Ascending aorta (tissue), 2 donors: ENCODE measurements at regions not wholly inside any gene's neighbourhood (a gene's known extent, or its start where the extent isn't known, plus 50 kb on each side); places are given as distances from the start of the nearest gene placed in this dataset.

Experiments
- DNase-seq, 2 donors: peaks; one replicate each; pipeline ENCODE4 v3.0.0-alpha.2; 2019; ENCODE audit warnings: low spot score in 2 of 2
- H3K27ac ChIP-seq, 2 donors: fragments of 200-600 bp; sonication (generic); one replicate each; pipeline ENCODE4 v1.5.1; 2016 to 2017; ENCODE audit warnings: mild to moderate bottlenecking in 1 of 2
- H3K27me3 ChIP-seq: fragments of 200-600 bp; sonication (generic); one replicate; pipeline ENCODE4 v1.5.1; 2017
- H3K36me3 ChIP-seq, 2 donors: fragments of 200-600 bp; sonication (generic); one replicate each; pipeline ENCODE4 v1.5.1; 2016
- H3K4me1 ChIP-seq, 2 donors: fragments of 200-600 bp; sonication (generic); one replicate each; pipeline ENCODE4 v1.5.1; 2016 to 2017; ENCODE audit warnings: mild to moderate bottlenecking in 1 of 2
- H3K4me3 ChIP-seq, 2 donors: fragments of 200-600 bp; sonication (generic); one replicate each; pipeline ENCODE4 v1.5.1; 2016 to 2017; ENCODE audit warnings: mild to moderate bottlenecking in 1 of 2
- H3K9me3 ChIP-seq, 2 donors: fragments of 200-600 bp; sonication (generic); one replicate each; pipeline ENCODE4 v1.5.1; 2016
- CTCF ChIP-seq, 3 experiments: fragments of 200-600 bp in 2 of 3; fragments of 450-650 bp in 1 of 3; sonication (generic) in 2 of 3; IDR thresholded peaks; one replicate each; pipeline ENCODE4 v1.5.1; 2016 to 2019; ENCODE audit warnings: antibody characterized with exemption in 3 of 3, mild to moderate bottlenecking in 1 of 3, moderate library complexity in 1 of 3
- intact Hi-C: fragments of 100-400 bp; cut with DNase I; formaldehyde crosslinking; loops from one replicate; pipeline ENCODE4 v1.15.1; 2023

- H3K4me3 ChIP-seq, result no peak overlapping the region
- H3K27ac ChIP-seq, result no peak overlapping the region
- intact Hi-C loops, result no loop called here
- H3K36me3 ChIP-seq, result no peaks in the 10 kb centered on the region
- H3K27me3 ChIP-seq, result no peaks in the 10 kb centered on the region
- no peaks in the 10 kb centered on the region for H3K9me3 ChIP-seq
- no peak for TF ChIP-seq CTCF (IDR thresholded peaks at IDR 0.05)
- DNase-seq, result no peak
- no peaks in the 10 kb centered on the region for H3K4me1 ChIP-seq
Observed at GRCh38 chr5:167903659-167904058, 387.8 kb upstream of the WWC1 start.

- no peaks in the 10 kb centered on the region for H3K9me3 ChIP-seq
- no peaks in the 10 kb centered on the region for H3K36me3 ChIP-seq
- no peak overlapping the region for H3K4me3 ChIP-seq
- no peak overlapping the region for H3K27ac ChIP-seq
- no peaks in the 10 kb centered on the region for H3K27me3 ChIP-seq
- no peak for TF ChIP-seq CTCF (IDR thresholded peaks at IDR 0.05)
- intact Hi-C loops, result no loop called here
- DNase-seq, result no peak
- H3K4me1 ChIP-seq, result no peaks in the 10 kb centered on the region
Observed at GRCh38 chr5:167905919-167906853, 385.3 kb upstream of the WWC1 start.

GRCh38 chr5:167908606-167909005 is 382.8 kb upstream of the WWC1 start:
- H3K4me3 ChIP-seq, result no peak overlapping the region
- DNase-seq, result no peak

GRCh38 chr5:167912941-167913665 is 378.3 kb upstream of the WWC1 start:
- no peak overlapping the region for H3K27ac ChIP-seq
- H3K9me3 ChIP-seq, result no peaks in the 10 kb centered on the region
- intact Hi-C loops, result no loop called here
- no peak for TF ChIP-seq CTCF (IDR thresholded peaks at IDR 0.05)
- DNase-seq, result no peak
- no peaks in the 10 kb centered on the region for H3K4me1 ChIP-seq
- no peaks in the 10 kb centered on the region for H3K36me3 ChIP-seq
- H3K27me3 ChIP-seq, result no peaks in the 10 kb centered on the region
- no peak overlapping the region for H3K4me3 ChIP-seq

More at GRCh38 chr5:167908606-167909005, 382.8 kb upstream of the WWC1 start:
- intact Hi-C loops, result no loop called here
- no peaks in the 10 kb centered on the region for H3K36me3 ChIP-seq
- no peaks in the 10 kb centered on the region for H3K27me3 ChIP-seq
- H3K9me3 ChIP-seq, result no peaks in the 10 kb centered on the region
- H3K27ac ChIP-seq, result no peak overlapping the region
- no peaks in the 10 kb centered on the region for H3K4me1 ChIP-seq
- TF ChIP-seq CTCF (IDR thresholded peaks at IDR 0.05), result no peak

GRCh38 chr5:167915237-167915636 is 376.2 kb upstream of the WWC1 start:
- no peak for TF ChIP-seq CTCF (IDR thresholded peaks at IDR 0.05)
- Histone ChIP-seq H3K4me1 (no peaks in the 10 kb centered on the region), H3K9me3 (no peaks in the 10 kb centered on the region), H3K4me3 (no peak overlapping the region), H3K27me3 (no peaks in the 10 kb centered on the region), H3K36me3 (no peaks in the 10 kb centered on the region), H3K27ac (no peak overlapping the region)
- intact Hi-C loops, result no loop called here
- DNase-seq, result no peak
